ENCODE measurements at regions not wholly inside any gene's neighbourhood (a gene's known extent, or its start where the extent isn't known, plus 50 kb on each side); places are given as distances from the start of the nearest gene placed in this dataset.

GRCh38 chr1:82718719-82719419 lies 918.1 kb downstream of the ADGRL2 start:
- Histone ChIP-seq H3K27me3 (no peaks in the 10 kb centered on the region), H3K27ac (no peak overlapping the region), H3K9me3 (peaks cover 0 to 3% (median 0%) of the 10 kb centered on the region in 4 donors), H3K4me3 (no peak overlapping the region), H3K36me3 (no peaks in the 10 kb centered on the region), H3K4me1 (no peaks in the 10 kb centered on the region)
- TF ChIP-seq CTCF (IDR thresholded peaks at IDR 0.05) = no peak
- DNase-seq = no peak
- intact Hi-C loops (cut with DNase I) = no loop called here
- 37 to 73% methylated on average over 1 of the region's 1 CpG for WGBS, 2 donors

GRCh38 chr1:82710091-82710490 lies 909.4 kb downstream of the ADGRL2 start:
- no peak for TF ChIP-seq EP300 (IDR thresholded peaks at IDR 0.05)
- no peak for TF ChIP-seq POLR2A (IDR thresholded peaks at IDR 0.05)
- no peak for TF ChIP-seq CTCF (IDR thresholded peaks at IDR 0.05)
- no peak for TF ChIP-seq POLR2AphosphoS5 (IDR thresholded peaks at IDR 0.05)
- Histone ChIP-seq H3K36me3 (no peaks in the 10 kb centered on the region), H3K4me1 (no peaks in the 10 kb centered on the region), H3K9me3 (no peaks in the 10 kb centered on the region), H3K4me3 (no peak overlapping the region), H3K27ac (no peak overlapping the region), H3K27me3 (no peaks in the 10 kb centered on the region)
- DNase-seq = no peak
- intact Hi-C loops (cut with DNase I) = no loop called here

- no peak overlapping the region for H3K4me3 ChIP-seq
- DNase-seq = no peak
- no peak for TF ChIP-seq CTCF (IDR thresholded peaks at IDR 0.05)
- no peak for TF ChIP-seq EP300 (IDR thresholded peaks at IDR 0.05)
- TF ChIP-seq POLR2AphosphoS5 (IDR thresholded peaks at IDR 0.05) = no peak
- no peak for TF ChIP-seq POLR2A (IDR thresholded peaks at IDR 0.05)
- 79 to 92% methylated on average over 1 of the region's 1 CpG for WGBS, 2 donors
- intact Hi-C loops (cut with DNase I) = no loop called here
- no peak overlapping the region for H3K27ac ChIP-seq
- no peaks in the 10 kb centered on the region for H3K9me3 ChIP-seq
- H3K27me3 ChIP-seq = no peaks in the 10 kb centered on the region
- no peaks in the 10 kb centered on the region for H3K4me1 ChIP-seq
- H3K36me3 ChIP-seq = no peaks in the 10 kb centered on the region
These were observed 906.9 kb downstream of the ADGRL2 start for GRCh38 chr1:82707681-82708080.

GRCh38 chr1:82706741-82707140 lies 906.0 kb downstream of the ADGRL2 start:
- Histone ChIP-seq H3K27me3 (no peaks in the 10 kb centered on the region), H3K4me1 (no peaks in the 10 kb centered on the region), H3K27ac (no peak overlapping the region), H3K36me3 (no peaks in the 10 kb centered on the region), H3K4me3 (no peak overlapping the region), H3K9me3 (no peaks in the 10 kb centered on the region)
- no peak for DNase-seq
- intact Hi-C loops (cut with DNase I) = no loop called here
- WGBS, 2 donors = 84 to 94% methylated on average over 2 of the region's 2 CpGs
- no peak for TF ChIP-seq CTCF (IDR thresholded peaks at IDR 0.05)
- TF ChIP-seq POLR2A (IDR thresholded peaks at IDR 0.05) = no peak
- TF ChIP-seq EP300 (IDR thresholded peaks at IDR 0.05) = no peak
- TF ChIP-seq POLR2AphosphoS5 (IDR thresholded peaks at IDR 0.05) = no peak

GRCh38 chr1:82704966-82705365 lies 904.2 kb downstream of the ADGRL2 start:
- H3K4me1 ChIP-seq = no peaks in the 10 kb centered on the region
- no peak overlapping the region for H3K4me3 ChIP-seq
- intact Hi-C loops (cut with DNase I) = no loop called here
- H3K27me3 ChIP-seq = no peaks in the 10 kb centered on the region
- H3K36me3 ChIP-seq = no peaks in the 10 kb centered on the region
- no peak for DNase-seq
- TF ChIP-seq EP300 (IDR thresholded peaks at IDR 0.05) = no peak
- no peak for TF ChIP-seq POLR2A (IDR thresholded peaks at IDR 0.05)
- TF ChIP-seq POLR2AphosphoS5 (IDR thresholded peaks at IDR 0.05) = no peak
- TF ChIP-seq CTCF (IDR thresholded peaks at IDR 0.05) = no peak
- H3K27ac ChIP-seq = peak overlapping the region in 1 of 4 donors; percentile 25
- no peaks in the 10 kb centered on the region for H3K9me3 ChIP-seq
